HG02623 (cell line): ENCODE measurements at regions not wholly inside any gene's neighbourhood (a gene's known extent, or its start where the extent isn't known, plus 50 kb on each side); places are given as distances from the start of the nearest gene placed in this dataset.
"Not testable (repeated sequence)": the region's sequence is repeated elsewhere in the genome, so short reads cannot be mapped to it uniquely, and the experiment has no call there.

Experiments
- ATAC-seq: cut with Tn5 transposase; IDR thresholded peaks from one replicate; pipeline ENCODE4 v1.9.1; 2021; ENCODE audit warnings: moderate library complexity; ENCODE audit not compliant: unreplicated experiment

GRCh38 chr14:89572596-89573398, 155.8 kb upstream of the FOXN3 start:
- ATAC-seq = no peak

- no peak for ATAC-seq
Observed at GRCh38 chr14:89571491-89571890, 154.5 kb upstream of the FOXN3 start.

- no peak for ATAC-seq
Observed at GRCh38 chr14:89566644-89567415, 149.8 kb upstream of the FOXN3 start.

- ATAC-seq = no peak
Observed at GRCh38 chr14:89566180-89566579, 149.1 kb upstream of the FOXN3 start.

- ATAC-seq = no peak
Observed at GRCh38 chr14:89565607-89566006, 148.6 kb upstream of the FOXN3 start.

- ATAC-seq = no peak
Observed at GRCh38 chr14:89564989-89565388, 148.0 kb upstream of the FOXN3 start.

- no peak for ATAC-seq
Observed at GRCh38 chr14:89564286-89564957, 147.4 kb upstream of the FOXN3 start.

GRCh38 chr14:89563471-89563870, 146.4 kb upstream of the FOXN3 start:
- ATAC-seq = no peak

- ATAC-seq = no peak
Observed at GRCh38 chr14:89551955-89552354, 134.9 kb upstream of the FOXN3 start.

- ATAC-seq = no peak
Observed at GRCh38 chr14:89551432-89551831, 134.4 kb upstream of the FOXN3 start.

GRCh38 chr14:89550821-89551220, 133.8 kb upstream of the FOXN3 start:
- no peak for ATAC-seq

- ATAC-seq = no peak
Observed at GRCh38 chr14:89549381-89550125, 132.5 kb upstream of the FOXN3 start.

GRCh38 chr14:89547047-89547446, 130.0 kb upstream of the FOXN3 start:
- ATAC-seq = not testable (repeated sequence)

- no peak for ATAC-seq
Observed at GRCh38 chr14:89544636-89545301, 127.7 kb upstream of the FOXN3 start.

- ATAC-seq = no peak
Observed at GRCh38 chr14:89543425-89543790, 126.4 kb upstream of the FOXN3 start.

- no peak for ATAC-seq
Observed at GRCh38 chr14:89542786-89543424, 125.9 kb upstream of the FOXN3 start.

GRCh38 chr14:89540830-89541470, 123.9 kb upstream of the FOXN3 start:
- no peak for ATAC-seq

GRCh38 chr14:89540009-89540829, 123.2 kb upstream of the FOXN3 start:
- no peak for ATAC-seq

- no peak for ATAC-seq
Observed at GRCh38 chr14:89537911-89538310, 120.9 kb upstream of the FOXN3 start.
